ENCODE measurements at regions not wholly inside any gene's neighbourhood (a gene's known extent, or its start where the extent isn't known, plus 50 kb on each side); places are given as distances from the start of the nearest gene placed in this dataset.

- Histone ChIP-seq H3K23ac (ENCODE audit: insufficient read length) (no peak overlapping the region), H3K27me3 (replicated peaks in 1 of 4; ENCODE audit: control insufficient read depth in 3 of 4, extremely low read depth in 1 of 4, insufficient read depth in 3 of 4, low read length in 3 of 4) (no peaks in the 10 kb centered on the region), H3K18ac (ENCODE audit: extremely low read depth, low read length) (no peak overlapping the region), H3K79me1 (ENCODE audit: low read depth, low read length) (no peaks in the 10 kb centered on the region), H3K14ac (ENCODE audit: insufficient read length) (no peak overlapping the region), H4K8ac (ENCODE audit: extremely low read depth, insufficient read depth, low read length) (no peak overlapping the region), H3K4me3 (ENCODE audit: extremely low read depth in 1 of 4, insufficient read depth in 2 of 4, low read depth in 3 of 4, low read length in 4 of 4) (no peak overlapping the region), H2AK5ac (ENCODE audit: low read depth, low read length) (no peak overlapping the region), H3K4me2 (ENCODE audit: insufficient read depth in 1 of 2, low read depth in 2 of 2, low read length in 2 of 2) (no peak overlapping the region), H2BK15ac (ENCODE audit: low read length) (no peak overlapping the region), H2BK20ac (ENCODE audit: low read length) (no peak overlapping the region), H4K20me1 (replicated peaks in 1 of 2; ENCODE audit: control insufficient read depth in 1 of 2, insufficient read depth in 2 of 2, low read length in 2 of 2) (no peaks in the 10 kb centered on the region), H3K23me2 (ENCODE audit: low read depth, low read length) (no peaks in the 10 kb centered on the region), H2BK120ac (replicated peaks; ENCODE audit: low read depth, low read length) (no peak overlapping the region), H3K9me3 (ENCODE audit: insufficient read depth in 2 of 2, low read depth in 1 of 2, low read length in 1 of 2) (no peaks in the 10 kb centered on the region), H3K27ac (ENCODE audit: low read depth, low read length) (no peak overlapping the region), H2AFZ (ENCODE audit: low read length) (no peak overlapping the region), H4K91ac (replicated peaks; ENCODE audit: insufficient read length, low read length) (no peak overlapping the region), H2BK5ac (ENCODE audit: low read depth, low read length) (no peak overlapping the region), H3K36me3 (ENCODE audit: control insufficient read depth in 2 of 4, insufficient read depth in 4 of 4, low read length in 3 of 4) (no peaks in the 10 kb centered on the region), H2BK12ac (ENCODE audit: low read depth, low read length) (no peak overlapping the region), H3K9ac (replicated peaks in 1 of 4; ENCODE audit: extremely low read depth in 1 of 4, low read depth in 3 of 4, low read length in 3 of 4) (no peak overlapping the region), H3K4me1 (replicated peaks in 1 of 4; ENCODE audit: control insufficient read depth in 3 of 4, insufficient read depth in 4 of 4, low read length in 3 of 4) (no peaks in the 10 kb centered on the region), H3K79me2 (ENCODE audit: control insufficient read depth in 1 of 2, insufficient read depth in 2 of 2, low read length in 2 of 2) (no peaks in the 10 kb centered on the region), H3K56ac (replicated peaks; ENCODE audit: insufficient read length, low read depth, low read length) (no peak overlapping the region), H4K5ac (ENCODE audit: insufficient read length, low read depth, low read length) (no peak overlapping the region), H3K4ac (replicated peaks; ENCODE audit: insufficient read length, low read depth, low read length) (no peak overlapping the region)
- no peak for TF ChIP-seq TAF7 (optimal IDR thresholded peaks at IDR 0.05; ENCODE audit: borderline replicate concordance, low read depth, low read length)
- TF ChIP-seq EGR1 (IDR thresholded peaks at IDR 0.05; ENCODE audit: borderline replicate concordance, low read depth, low read length): no peak
- TF ChIP-seq SIX5 (IDR thresholded peaks at IDR 0.05; ENCODE audit: low read depth, low read length): no peak
- ChIA-PET POLR2A (ENCODE audit: partially characterized antibody) (no interaction called here), CTCF (ENCODE audit: partially characterized antibody) (interaction anchor here (1.0 to 1.1 kb wide), 2 partner anchors 10 to 40 kb away, joined by 3 read pairs; no protein-coding TSS in a partner anchor)
- DNase-seq (ENCODE audit: low read depth in 1 of 2, low spot score in 2 of 2) (no peak), FAIRE-seq (no peak)
- WGBS, 2 experiments (ENCODE audit: extremely low coverage in 1 of 2, insufficient coverage in 1 of 2, insufficient read length in 1 of 2, insufficient replicate concordance in 2 of 2, low coverage in 1 of 2, low lambda C conversion rate in 2 of 2, missing lambda C conversion rate in 1 of 2): 78% methylated on average over 2 of the region's 2 CpGs; no CpG with 5 or more reads in 1 of the 2 experiments
Observed at GRCh38 chr5:27125856-27126255, 87.5 kb upstream of the CDH9 start.

Measured in H1 (cell line).